Spleen (tissue), 11 donors: ENCODE measurements at regions not wholly inside any gene's neighbourhood (a gene's known extent, or its start where the extent isn't known, plus 50 kb on each side); places are given as distances from the start of the nearest gene placed in this dataset.

Experiments used
- DNase-seq: peaks from one replicate; pipeline ENCODE4 v3.0.0-alpha.2; 2020
- H3K27ac ChIP-seq, 8 donors: fragments of 200-600 bp; sonication (generic) in 7 of 8; 1 replicate in 4 of 8; 2 replicates in 4 of 8; pipeline versions ENCODE4 v1.5.0 to v1.8.0; 2016 to 2021; ENCODE audit warnings: inconsistent platforms in 4 of 8, mild to moderate bottlenecking in 4 of 8, moderate library complexity in 1 of 8
- H3K27me3 ChIP-seq, 7 donors: fragments of 200-600 bp; sonication (generic) in 6 of 7; replicated peaks in 1 of 7; 1 replicate in 4 of 7; 2 replicates in 3 of 7; pipeline versions ENCODE4 v1.5.0 to v1.8.0; 2016 to 2021; ENCODE audit warnings: inconsistent platforms in 3 of 7, mild to moderate bottlenecking in 1 of 7
- H3K36me3 ChIP-seq, 6 donors: fragments of 200-600 bp; sonication (generic) in 5 of 6; 1 replicate in 4 of 6; 2 replicates in 2 of 6; pipeline versions ENCODE4 v1.5.0 to v1.8.0; 2016 to 2021; ENCODE audit warnings: inconsistent platforms in 2 of 6
- H3K4me1 ChIP-seq, 6 donors: fragments of 200-600 bp; sonication (generic) in 5 of 6; 1 replicate in 3 of 6; 2 replicates in 3 of 6; pipeline versions ENCODE4 v1.5.0 to v1.8.0; 2016 to 2021; ENCODE audit warnings: inconsistent platforms in 3 of 6
- H3K4me3 ChIP-seq, 8 donors: fragments of 200-600 bp; sonication (generic) in 7 of 8; 1 replicate in 4 of 8; 2 replicates in 4 of 8; pipeline versions ENCODE4 v1.5.0 to v1.8.0; 2016 to 2021; ENCODE audit warnings: inconsistent platforms in 4 of 8, mild to moderate bottlenecking in 4 of 8, moderate library complexity in 2 of 8
- H3K9me3 ChIP-seq, 8 donors: fragments of 200-600 bp; sonication (generic) in 7 of 8; 1 replicate in 4 of 8; 2 replicates in 4 of 8; pipeline versions ENCODE4 v1.5.0 to v1.8.0; 2016 to 2021; ENCODE audit warnings: inconsistent platforms in 4 of 8
- POLR2A ChIP-seq, 3 donors: fragments of 450-650 bp; IDR thresholded peaks; one replicate each; pipeline ENCODE4 v1.5.1; 2017; ENCODE audit warnings: antibody characterized with exemption in 3 of 3, mild to moderate bottlenecking in 1 of 3
- POLR2AphosphoS5 ChIP-seq, 3 donors: sonication (generic); formaldehyde crosslinking; IDR thresholded peaks; one replicate each; pipeline ENCODE4 v1.5.1; 2017; ENCODE audit warnings: antibody characterized with exemption in 3 of 3
- WGBS, 5 donors: extraction: QIAGEN DNeasy Blood & Tissue Kit in 3 of 5; methylation state at CpG; one replicate each; pipeline versions ENCODE4 v1.1.5 to v1.1.7; 2013 to 2018; 5-methylcytosine and 5-hydroxymethylcytosine counted together
- intact Hi-C: fragments of 100-400 bp; cut with DNase I; formaldehyde crosslinking; loops from one replicate; pipeline ENCODE4 v1.15.0; 2023; ENCODE audit warnings: low total_unique reads
- TF ChIP-seq, protein P1 (sequence below), 11 experiments: fragments of 200-600 bp in 7 of 11; fragments of 450-650 bp in 4 of 11; sonication (generic) in 4 of 11; IDR thresholded peaks in 8 of 11; conservative IDR thresholded peaks in 3 of 11; 1 replicate in 7 of 11; 2 replicates in 4 of 11; pipeline versions ENCODE4 v1.4.0 to v1.8.0; 2016 to 2021; ENCODE audit warnings: antibody characterized with exemption in 11 of 11, inconsistent platforms in 4 of 11, mild to moderate bottlenecking in 1 of 11
- donor health status: healthy with polysubstance abuse.
- donor health status: DM: no; HTN: no; CAD: no; lungs with moderate emphysema.
- donor health status: DM: no; HTN: no; CAD: no.
- donor health status: Bipolar disorder and iron deficiency.
- donor health status: healthy.
- donor health status: DM: no; HTN: no; CAD: no.
- donor health status: DM: yes; HTN: yes; CAD: no.

DNA sequence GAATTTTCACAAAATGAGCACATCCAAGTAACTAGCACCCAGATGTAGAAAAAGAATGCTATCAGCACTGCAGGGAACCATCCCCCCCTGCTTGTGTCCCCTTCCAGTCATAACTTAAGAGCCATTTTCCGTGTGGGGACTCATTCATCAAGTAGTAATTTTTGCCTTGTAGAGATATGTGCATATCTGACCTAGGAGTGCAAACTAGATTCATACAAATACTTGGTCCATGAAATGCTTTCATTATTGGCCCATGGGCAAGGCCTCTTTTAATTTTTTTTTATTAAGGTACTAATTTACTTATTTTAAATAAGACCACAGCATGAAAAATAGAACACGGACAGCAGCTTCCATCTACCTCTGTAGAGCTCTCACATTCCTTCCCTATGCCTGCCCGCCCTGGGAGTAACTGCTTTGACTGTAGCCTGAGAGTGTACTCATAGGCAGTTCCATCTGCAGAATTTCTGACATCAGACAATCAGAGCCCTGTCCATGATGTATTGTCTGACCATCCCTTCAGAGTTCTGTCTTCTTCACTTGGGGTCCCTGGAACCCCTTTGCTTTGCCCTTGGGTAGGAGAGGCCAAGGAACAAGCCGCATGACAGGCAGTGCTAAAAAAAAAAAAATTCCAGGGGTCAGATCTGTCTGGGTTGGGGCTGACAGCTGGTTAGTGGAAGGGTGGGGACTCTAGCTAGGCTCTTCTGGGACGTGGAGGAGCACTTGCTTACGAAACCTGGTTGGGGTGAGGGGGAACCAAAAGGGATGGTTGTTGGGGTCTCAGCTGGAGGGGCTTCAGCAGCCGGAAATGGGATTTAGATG, 131.7 kb downstream of the C12orf75 start:
- H3K27me3 ChIP-seq, result peaks cover 0 to 7% (median 0%) of the 10 kb centered on the region in 7 donors
- H3K9me3 ChIP-seq, result peaks cover 0 to 9% (median 3%) of the 10 kb centered on the region in 8 donors
- H3K36me3 ChIP-seq, result no peaks in the 10 kb centered on the region
- no peak overlapping the region for H3K27ac ChIP-seq
- DNase-seq, result no peak
- intact Hi-C loops, result no loop called here
- TF ChIP-seq POLR2AphosphoS5 (IDR thresholded peaks at IDR 0.05) (no peak), POLR2A (IDR thresholded peaks at IDR 0.05) (no peak)
- TF ChIP-seq, protein P1, sequence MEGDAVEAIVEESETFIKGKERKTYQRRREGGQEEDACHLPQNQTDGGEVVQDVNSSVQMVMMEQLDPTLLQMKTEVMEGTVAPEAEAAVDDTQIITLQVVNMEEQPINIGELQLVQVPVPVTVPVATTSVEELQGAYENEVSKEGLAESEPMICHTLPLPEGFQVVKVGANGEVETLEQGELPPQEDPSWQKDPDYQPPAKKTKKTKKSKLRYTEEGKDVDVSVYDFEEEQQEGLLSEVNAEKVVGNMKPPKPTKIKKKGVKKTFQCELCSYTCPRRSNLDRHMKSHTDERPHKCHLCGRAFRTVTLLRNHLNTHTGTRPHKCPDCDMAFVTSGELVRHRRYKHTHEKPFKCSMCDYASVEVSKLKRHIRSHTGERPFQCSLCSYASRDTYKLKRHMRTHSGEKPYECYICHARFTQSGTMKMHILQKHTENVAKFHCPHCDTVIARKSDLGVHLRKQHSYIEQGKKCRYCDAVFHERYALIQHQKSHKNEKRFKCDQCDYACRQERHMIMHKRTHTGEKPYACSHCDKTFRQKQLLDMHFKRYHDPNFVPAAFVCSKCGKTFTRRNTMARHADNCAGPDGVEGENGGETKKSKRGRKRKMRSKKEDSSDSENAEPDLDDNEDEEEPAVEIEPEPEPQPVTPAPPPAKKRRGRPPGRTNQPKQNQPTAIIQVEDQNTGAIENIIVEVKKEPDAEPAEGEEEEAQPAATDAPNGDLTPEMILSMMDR (IDR thresholded peaks at IDR 0.05 in 8 of 11, conservative IDR thresholded peaks at IDR 0.05 in 3 of 11), result no peak
- H3K4me1 ChIP-seq, result no peaks in the 10 kb centered on the region
- WGBS, 5 donors, result 74 to 86% (median 77%) methylated on average over 7 of the region's 7 CpGs
- no peak overlapping the region for H3K4me3 ChIP-seq

DNA sequence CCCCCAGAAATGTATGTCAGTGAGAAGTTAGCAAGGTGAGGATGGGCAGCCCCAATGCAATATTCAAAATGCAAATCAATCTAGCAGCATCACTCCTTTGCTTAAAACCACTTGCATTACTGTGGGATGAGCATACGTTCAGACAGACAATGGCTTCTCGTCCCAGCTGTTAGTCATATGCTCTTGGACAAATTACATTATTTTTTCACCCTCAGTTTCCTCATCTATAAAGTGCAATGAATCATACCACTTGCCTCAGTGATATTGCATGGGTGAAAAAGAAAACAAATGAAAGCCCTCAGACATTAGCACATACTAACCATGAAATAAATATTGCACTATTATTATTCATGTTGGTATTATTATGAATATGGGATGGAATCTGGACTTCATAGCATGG, 132.3 kb downstream of the C12orf75 start:
- Histone ChIP-seq H3K27ac (no peak overlapping the region), H3K4me3 (no peak overlapping the region), H3K9me3 (peaks cover 0 to 9% (median 3%) of the 10 kb centered on the region in 8 donors), H3K36me3 (no peaks in the 10 kb centered on the region), H3K27me3 (peaks cover 0 to 13% (median 0%) of the 10 kb centered on the region in 7 donors), H3K4me1 (no peaks in the 10 kb centered on the region)
- 82 to 97% (median 88%) methylated on average over 2 of the region's 2 CpGs for WGBS, 5 donors
- intact Hi-C loops, result no loop called here
- no peak for DNase-seq
- no peak for TF ChIP-seq POLR2AphosphoS5 (IDR thresholded peaks at IDR 0.05)
- no peak for TF ChIP-seq POLR2A (IDR thresholded peaks at IDR 0.05)
- TF ChIP-seq, protein P1 (IDR thresholded peaks at IDR 0.05 in 8 of 11, conservative IDR thresholded peaks at IDR 0.05 in 3 of 11), result no peak

DNA sequence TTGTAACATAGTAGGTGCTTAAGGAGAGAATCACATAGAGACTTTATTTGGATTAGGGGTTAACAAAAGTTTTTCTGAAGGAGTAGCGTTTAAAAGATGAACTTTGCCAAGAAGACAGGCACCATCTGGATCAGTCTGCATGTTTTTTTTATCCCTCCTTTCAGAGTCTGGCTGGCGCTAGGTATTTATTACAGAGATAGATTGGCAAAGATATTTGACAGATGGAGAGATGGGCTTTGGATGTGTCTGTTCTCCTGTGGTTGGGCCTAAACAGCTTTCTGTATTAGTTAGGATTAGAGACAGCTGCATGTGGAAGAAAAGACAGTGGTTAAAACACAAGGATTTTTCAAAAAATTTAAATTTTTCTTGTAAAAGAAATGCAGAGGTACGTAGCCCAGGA, 133.9 kb downstream of the C12orf75 start:
- DNase-seq, result no peak
- WGBS, 5 donors, result 57 to 75% (median 71%) methylated on average over 3 of the region's 3 CpGs
- Histone ChIP-seq H3K36me3 (no peaks in the 10 kb centered on the region), H3K27ac (no peak overlapping the region), H3K4me3 (no peak overlapping the region), H3K9me3 (no peaks in the 10 kb centered on the region), H3K27me3 (peaks cover 0 to 26% (median 0%) of the 10 kb centered on the region in 7 donors), H3K4me1 (no peaks in the 10 kb centered on the region)
- TF ChIP-seq POLR2A (IDR thresholded peaks at IDR 0.05) (no peak), POLR2AphosphoS5 (IDR thresholded peaks at IDR 0.05) (no peak)
- TF ChIP-seq, protein P1 (IDR thresholded peaks at IDR 0.05 in 8 of 11, conservative IDR thresholded peaks at IDR 0.05 in 3 of 11), result no peak
- intact Hi-C loops, result no loop called here

DNA sequence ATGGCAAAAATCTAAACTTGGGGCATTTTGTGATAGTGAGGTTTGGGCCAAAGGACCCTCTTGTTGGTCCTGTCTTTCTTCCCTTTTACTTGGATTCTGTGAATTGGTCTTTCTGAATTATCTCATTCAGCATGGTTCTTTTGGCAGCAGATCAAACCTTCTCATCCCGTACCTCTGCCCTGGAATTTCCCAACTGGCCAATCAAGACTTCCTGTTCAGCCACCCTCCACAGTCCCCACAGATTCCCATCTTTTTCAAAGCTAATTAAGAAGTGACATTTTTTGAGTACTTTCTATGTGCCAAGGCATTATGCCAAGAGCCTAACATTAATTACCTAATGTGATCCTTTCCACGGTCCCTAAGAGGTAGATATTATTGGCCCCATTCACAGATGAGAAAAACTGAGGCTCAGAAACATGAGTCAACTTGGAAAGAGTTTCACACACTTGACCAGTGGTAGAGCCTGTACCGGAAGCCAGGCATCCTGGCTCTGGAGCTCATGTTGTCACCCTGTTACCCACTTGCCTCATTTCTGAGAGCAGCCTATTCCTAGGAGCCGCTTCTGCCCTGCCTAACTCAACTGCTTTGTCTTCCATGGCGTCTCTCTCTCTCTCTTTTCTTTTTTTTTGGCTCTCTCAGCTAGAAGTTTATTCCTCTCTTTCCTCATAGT, 135.9 kb downstream of the C12orf75 start:
- TF ChIP-seq POLR2AphosphoS5 (IDR thresholded peaks at IDR 0.05) (no peak), POLR2A (IDR thresholded peaks at IDR 0.05) (no peak)
- TF ChIP-seq, protein P1 (IDR thresholded peaks at IDR 0.05 in 8 of 11, conservative IDR thresholded peaks at IDR 0.05 in 3 of 11), result no peak
- Histone ChIP-seq H3K36me3 (no peaks in the 10 kb centered on the region), H3K27ac (no peak overlapping the region), H3K9me3 (no peaks in the 10 kb centered on the region), H3K4me3 (no peak overlapping the region), H3K27me3 (peaks cover 0 to 33% (median 0%) of the 10 kb centered on the region in 7 donors), H3K4me1 (no peaks in the 10 kb centered on the region)
- intact Hi-C loops, result no loop called here
- WGBS, 5 donors, result 71 to 85% (median 76%) methylated on average over 5 of the region's 5 CpGs
- no peak for DNase-seq
